HCT116 (cell line): ENCODE measurements at regions not wholly inside any gene's neighbourhood (a gene's known extent, or its start where the extent isn't known, plus 50 kb on each side); places are given as distances from the start of the nearest gene placed in this dataset.

ENCODE experiments used
- ATAC-seq: fragments of 200-7000 bp; cut with Tn5 transposase; 2 replicates; pipeline ENCODE4 v1.9.1; 2020; ENCODE audit warnings: mild to moderate bottlenecking, moderate library complexity
- BruUV-seq: library from RNA; stranded (reverse); fragments of 400-500 nt; replicated peaks from 2 replicates; lab custom pipeline; 2021; lab: Mats Ljungman, UMichigan
- CTCF ChIA-PET: fragments of 300-600 bp; sonication (Branson Sonifier 250); formaldehyde crosslinking; loops from one replicate; lab custom pipeline; 2021; ENCODE audit warnings: antibody characterized with exemption; lab: Charles Lee
- POLR2A ChIA-PET: fragments of 300-600, 350-600 bp; sonication (Branson Sonifier 250); formaldehyde crosslinking; loops from one replicate; lab custom pipeline; 2021; ENCODE audit warnings: antibody characterized with exemption; lab: Charles Lee
- RAD21 ChIA-PET, 2 experiments: fragments of 300-600 bp; sonication (Branson Sonifier 250); formaldehyde crosslinking; loops; one replicate each; lab custom pipeline; 2023; ENCODE audit warnings: low total read pairs in 2 of 2; ENCODE audit not compliant: uncharacterized antibody in 2 of 2, unreplicated experiment in 2 of 2, low non-redundant PET in 1 of 2; lab: Charles Lee
- DNase-seq: peaks from one replicate; pipeline ENCODE4 v3.0.0-alpha.2; 2010; ENCODE audit warnings: low read depth, low spot score
- H2AFZ ChIP-seq: fragments of 200-600 bp; shearing (Covaris generic), sonication (generic); 2 replicates; pipeline ENCODE4 v1.6.1; 2017; ENCODE audit warnings: low read depth, mixed run types, mixed read lengths, antibody characterized with exemption, low read length; ENCODE audit not compliant: poor library complexity, severe bottlenecking
- H3K27ac ChIP-seq: 2 replicates; pipeline ENCODE4 v1.5.1; 2012; ENCODE audit warnings: low read depth, low read length
- H3K27me3 ChIP-seq: fragments of 200-600 bp; sonication (generic); 2 replicates; pipeline ENCODE4 v1.6.1; 2016; ENCODE audit warnings: mixed run types, low read length, mixed read lengths; ENCODE audit not compliant: insufficient read depth
- H3K36me3 ChIP-seq, 2 experiments: fragments of 200-500 bp in 1 of 2; fragments of 200-600 bp in 1 of 2; sonication (Bioruptor generic) in 1 of 2; sonication (generic) in 1 of 2; 2 replicates each; pipeline versions ENCODE4 v1.5.1 to v1.6.1; 2014 to 2016; ENCODE audit warnings: low read length in 2 of 2, inconsistent platforms in 1 of 2, mixed read lengths in 1 of 2, mixed run types in 1 of 2; ENCODE audit not compliant: insufficient read depth in 2 of 2, control insufficient read depth in 1 of 2
- H3K4me1 ChIP-seq, 2 experiments: fragments of 200-600 bp in 1 of 2; sonication (generic) in 1 of 2; 2 replicates each; pipeline versions ENCODE4 v1.5.1 to v1.6.1; 2012 to 2017; ENCODE audit warnings: low read length in 2 of 2, inconsistent platforms in 1 of 2, mild to moderate bottlenecking in 1 of 2, mixed read lengths in 1 of 2, mixed run types in 1 of 2, moderate library complexity in 1 of 2; ENCODE audit not compliant: insufficient read depth in 2 of 2, control insufficient read depth in 1 of 2
- H3K4me2 ChIP-seq: fragments of 200-600 bp; sonication (generic); 2 replicates; pipeline ENCODE4 v1.6.1; 2017; ENCODE audit warnings: mixed run types, low read length, mixed read lengths
- H3K4me3 ChIP-seq, 2 experiments: fragments of 200-600 bp in 1 of 2; sonication (generic) in 1 of 2; replicated peaks in 1 of 2; 2 replicates each; pipeline ENCODE4 v1.5.1; 2011 to 2016; ENCODE audit warnings: low read length in 2 of 2, control low read depth in 1 of 2, low read depth in 1 of 2, mild to moderate bottlenecking in 1 of 2, mixed read lengths in 1 of 2, mixed run types in 1 of 2
- H3K79me2 ChIP-seq: fragments of 200-600 bp; sonication (generic); 2 replicates; pipeline ENCODE4 v1.6.1; 2017; ENCODE audit warnings: mild to moderate bottlenecking, mixed run types, low read length, moderate library complexity, mixed read lengths; ENCODE audit not compliant: insufficient read depth
- H3K9ac ChIP-seq: fragments of 200-600 bp; sonication (generic); 2 replicates; pipeline ENCODE4 v1.6.1; 2016; ENCODE audit warnings: low read length, mixed read lengths
- H3K9me2 ChIP-seq: fragments of 200-600 bp; sonication (generic), shearing (Covaris generic); 2 replicates; pipeline ENCODE4 v1.6.1; 2017; ENCODE audit warnings: mixed run types, mild to moderate bottlenecking, moderate library complexity; ENCODE audit not compliant: insufficient read depth
- H3K9me3 ChIP-seq, 2 experiments: fragments of 200-500 bp in 1 of 2; fragments of 200-600 bp in 1 of 2; sonication (Bioruptor generic) in 1 of 2; sonication (generic) in 1 of 2; 2 replicates each; pipeline ENCODE4 v1.6.1; 2014 to 2017; ENCODE audit warnings: low read length in 2 of 2, mixed read lengths in 2 of 2, inconsistent platforms in 1 of 2, low read depth in 1 of 2, mild to moderate bottlenecking in 1 of 2, mixed run types in 1 of 2, moderate library complexity in 1 of 2; ENCODE audit not compliant: control insufficient read depth in 1 of 2, insufficient read depth in 1 of 2
- H4K20me1 ChIP-seq: fragments of 200-600 bp; sonication (generic), shearing (Covaris generic); 2 replicates; pipeline ENCODE4 v1.6.1; 2017; ENCODE audit warnings: mixed run types, mild to moderate bottlenecking, moderate library complexity; ENCODE audit not compliant: insufficient read depth
- ATF3 ChIP-seq: IDR thresholded peaks from 2 replicates; pipeline ENCODE4 v1.6.1; 2012
- CBX3 ChIP-seq: IDR thresholded peaks from 2 replicates; pipeline ENCODE4 v1.6.1; 2012; ENCODE audit warnings: low read depth
- CEBPB ChIP-seq: IDR thresholded peaks from 2 replicates; pipeline ENCODE4 v1.6.1; 2012; ENCODE audit warnings: low read depth
- CTCF ChIP-seq, 3 experiments: fragments of 200-600 bp in 1 of 3; sonication (generic) in 1 of 3; IDR thresholded peaks in 2 of 3; conservative IDR thresholded peaks in 1 of 3; 2 replicates each; pipeline ENCODE4 v1.5.1; 2012 to 2017; ENCODE audit warnings: low read depth in 2 of 3, low read length in 2 of 3, antibody characterized with exemption in 1 of 3, borderline replicate concordance in 1 of 3, control low read depth in 1 of 3, mild to moderate bottlenecking in 1 of 3, mixed read lengths in 1 of 3, mixed run types in 1 of 3, moderate library complexity in 1 of 3; ENCODE audit not compliant: insufficient read depth in 1 of 3
- EGR1 ChIP-seq: IDR thresholded peaks from 2 replicates; pipeline ENCODE4 v1.6.1; 2012; ENCODE audit warnings: low read depth
- FOSL1 ChIP-seq: IDR thresholded peaks from 2 replicates; pipeline ENCODE4 v1.6.1; 2012; ENCODE audit warnings: low read depth
- MAX ChIP-seq: IDR thresholded peaks from 2 replicates; pipeline ENCODE4 v1.6.1; 2012
- POLR2A ChIP-seq: IDR thresholded peaks from 2 replicates; pipeline ENCODE4 v1.7.0; 2011; ENCODE audit warnings: borderline replicate concordance; ENCODE audit not compliant: insufficient read depth, insufficient read length; ENCODE audit errors: extremely low read depth
- REST ChIP-seq: IDR thresholded peaks from 2 replicates; pipeline ENCODE4 v1.6.1; 2012; ENCODE audit warnings: low read depth
- SP1 ChIP-seq: IDR thresholded peaks from 2 replicates; pipeline ENCODE4 v1.6.1; 2012; ENCODE audit warnings: low read depth
- TCF7L2 ChIP-seq: IDR thresholded peaks from 2 replicates; pipeline ENCODE4 v1.7.0; 2011; ENCODE audit warnings: borderline replicate concordance, inconsistent platforms; ENCODE audit not compliant: insufficient read depth, insufficient read length; ENCODE audit errors: extremely low read depth
- ZBTB33 ChIP-seq: IDR thresholded peaks from 2 replicates; pipeline ENCODE4 v1.6.1; 2011; ENCODE audit warnings: mild to moderate bottlenecking, low read length, moderate library complexity; ENCODE audit not compliant: insufficient replicate concordance; ENCODE audit errors: extremely low read depth
- ZNF274 ChIP-seq: fragments of 200-500 bp; sonication (Bioruptor generic); IDR thresholded peaks from 2 replicates; pipeline ENCODE4 v1.6.1; 2014; ENCODE audit warnings: mild to moderate bottlenecking, low read depth, low read length, inconsistent platforms
- intact Hi-C: fragments of 100-400 bp; cut with micrococcal nuclease; formaldehyde crosslinking; loops from 2 replicates; pipeline ENCODE4 v1.10.0; 2022

GRCh38 chr18:75700561-75700960 is 273.1 kb upstream of the SMIM21 start:
- Histone ChIP-seq H3K27ac (no peak overlapping the region), H2AFZ (no peak overlapping the region), H3K27me3 (no peaks in the 10 kb centered on the region), H3K79me2 (no peaks in the 10 kb centered on the region), H3K4me3 (no peak overlapping the region), H3K9me2 (no peaks in the 10 kb centered on the region), H3K4me1 (no peaks in the 10 kb centered on the region), H3K9me3 (no peaks in the 10 kb centered on the region; a peak in 1 of 4 replicates), H3K9ac (no peak overlapping the region), H3K4me2 (no peak overlapping the region), H3K36me3 (no peaks in the 10 kb centered on the region), H4K20me1 (no peaks in the 10 kb centered on the region)
- BruUV-seq, result no TSS peak
- ChIA-PET CTCF (no interaction called here), POLR2A (no interaction called here), RAD21 (no interaction called here)
- no peak for DNase-seq
- ATAC-seq, result no peak
- TF ChIP-seq ZBTB33, result no peak
- TF ChIP-seq SP1, result no peak
- TF ChIP-seq ATF3, result no peak
- TF ChIP-seq EGR1, result no peak
- no peak for TF ChIP-seq MAX
- TF ChIP-seq POLR2A, result no peak
- TF ChIP-seq REST, result no peak
- no peak for TF ChIP-seq CBX3
- TF ChIP-seq ZNF274, result no peak
- TF ChIP-seq CEBPB, result no peak
- no peak for TF ChIP-seq CTCF (IDR thresholded peaks at IDR 0.05 in 2 of 3, conservative IDR thresholded peaks at IDR 0.05 in 1 of 3; ENCODE audit: borderline replicate concordance in 1 of 3, insufficient read depth in 1 of 3, low read depth in 2 of 3, low read length in 2 of 3)
- no peak for TF ChIP-seq FOSL1
- TF ChIP-seq TCF7L2, result no peak
- intact Hi-C loops, result no loop called here
